SU-DHL-6 (cell line): ENCODE measurements at regions not wholly inside any gene's neighbourhood (a gene's known extent, or its start where the extent isn't known, plus 50 kb on each side); places are given as distances from the start of the nearest gene placed in this dataset.

Experiments
- CTCF ChIP-seq: fragments of 200-600 bp; sonication (generic); IDR thresholded peaks from one replicate; pipeline ENCODE4 v1.5.1; 2017; ENCODE audit warnings: antibody characterized with exemption, mild to moderate bottlenecking, low read length, moderate library complexity; ENCODE audit not compliant: insufficient read depth, poor library complexity, severe bottlenecking
- EZH2phosphoT487 ChIP-seq: fragments of 200-600 bp; sonication (generic), shearing (Covaris generic); conservative IDR thresholded peaks from 2 replicates; pipeline ENCODE4 v1.6.1; 2018; ENCODE audit warnings: mild to moderate bottlenecking, antibody characterized with exemption, low read length, moderate library complexity, mixed read lengths

GRCh38 chr2:47262657-47263056 lies 86.3 kb upstream of the CALM2 start:
- TF ChIP-seq CTCF (no peak), EZH2phosphoT487 (no peak)
